Stimulated activated CD8-positive, alpha-beta memory T cell treated with anti-CD3 and anti-CD28 coated beads, Interleukin-12 subunit alpha, Interleukin-12 subunit beta, amount 100 ng/mL, for 1 hour (primary cell): ENCODE measurements at regions not wholly inside any gene's neighbourhood (a gene's known extent, or its start where the extent isn't known, plus 50 kb on each side); places are given as distances from the start of the nearest gene placed in this dataset.

Experiments used
- DNase-seq: peaks from one replicate; pipeline ENCODE4 v3.0.0-alpha.2; 2020; ENCODE audit warnings: low read depth

- no peak for DNase-seq
These were observed 281.4 kb downstream of the DMRT2 start for GRCh38 chr9:1331546-1332038.

GRCh38 chr9:1332156-1332555 lies 282.0 kb downstream of the DMRT2 start:
- no peak for DNase-seq

- DNase-seq, result no peak
These were observed 285.0 kb downstream of the DMRT2 start for GRCh38 chr9:1335174-1335573.

GRCh38 chr9:1337169-1337568 lies 287.0 kb downstream of the DMRT2 start:
- DNase-seq, result no peak

- no peak for DNase-seq
These were observed 290.2 kb downstream of the DMRT2 start for GRCh38 chr9:1340390-1340789.

- DNase-seq, result no peak
These were observed 303.1 kb downstream of the DMRT2 start for GRCh38 chr9:1353291-1353690.

- DNase-seq, result no peak
These were observed 303.9 kb downstream of the DMRT2 start for GRCh38 chr9:1354086-1354485.

GRCh38 chr9:1354606-1355005 lies 304.4 kb downstream of the DMRT2 start:
- no peak for DNase-seq

- no peak for DNase-seq
These were observed 305.5 kb downstream of the DMRT2 start for GRCh38 chr9:1355656-1356055.

GRCh38 chr9:1362845-1363244 lies 312.7 kb downstream of the DMRT2 start:
- no peak for DNase-seq

GRCh38 chr9:1366276-1366675 lies 316.1 kb downstream of the DMRT2 start:
- DNase-seq, result no peak

GRCh38 chr9:1369297-1369696 lies 319.1 kb downstream of the DMRT2 start:
- no peak for DNase-seq

- no peak for DNase-seq
These were observed 323.3 kb downstream of the DMRT2 start for GRCh38 chr9:1373445-1373844.

GRCh38 chr9:1383899-1384455 lies 333.8 kb downstream of the DMRT2 start:
- no peak for DNase-seq

GRCh38 chr9:1384816-1385215 lies 334.7 kb downstream of the DMRT2 start:
- DNase-seq, result no peak

GRCh38 chr9:1386420-1386819 lies 336.3 kb downstream of the DMRT2 start:
- no peak for DNase-seq

- DNase-seq, result no peak
These were observed 338.1 kb downstream of the DMRT2 start for GRCh38 chr9:1388216-1388615.

- DNase-seq, result no peak
These were observed 350.8 kb downstream of the DMRT2 start for GRCh38 chr9:1400983-1401382.

- no peak for DNase-seq
These were observed 354.8 kb downstream of the DMRT2 start for GRCh38 chr9:1404940-1405339.

GRCh38 chr9:1411826-1412225 lies 361.7 kb downstream of the DMRT2 start:
- no peak for DNase-seq

GRCh38 chr9:1414711-1415131 lies 364.6 kb downstream of the DMRT2 start:
- DNase-seq, result no peak

GRCh38 chr9:1415146-1415545 lies 365.0 kb downstream of the DMRT2 start:
- DNase-seq, result no peak

GRCh38 chr9:1416261-1416660 lies 366.1 kb downstream of the DMRT2 start:
- DNase-seq, result no peak

GRCh38 chr9:1421436-1421835 lies 371.3 kb downstream of the DMRT2 start:
- DNase-seq, result no peak

GRCh38 chr9:1427875-1428274 lies 377.7 kb downstream of the DMRT2 start:
- DNase-seq, result no peak
